HepG2 (cell line): ENCODE measurements at regions not wholly inside any gene's neighbourhood (a gene's known extent, or its start where the extent isn't known, plus 50 kb on each side); places are given as distances from the start of the nearest gene placed in this dataset.

Source experiments
- ATF4 ChIP-seq, 2 experiments: fragments of 450-650 bp in 1 of 2; sonication (generic) in 1 of 2; formaldehyde crosslinking; IDR thresholded peaks; 2 replicates each; pipeline versions ENCODE4 v1.5.0 to v1.8.0; 2020 to 2022; ENCODE audit warnings: mild to moderate bottlenecking in 1 of 2, missing genetic modification reagents in 1 of 2
- CEBPB ChIP-seq: IDR thresholded peaks from 2 replicates; pipeline ENCODE4 v1.6.1; 2011; ENCODE audit warnings: low read depth, low read length, improper control_type of control experiment, borderline replicate concordance
- EED ChIP-seq: sonication (generic); formaldehyde crosslinking; IDR thresholded peaks from 2 replicates; pipeline ENCODE4 v1.5.0; 2020; ENCODE audit warnings: mild to moderate bottlenecking, missing genetic modification reagents
- ELF1 ChIP-seq: sonication (generic); formaldehyde crosslinking; IDR thresholded peaks from 2 replicates; pipeline ENCODE4 v1.4.0; 2020; ENCODE audit warnings: missing genetic modification reagents
- ELF4 ChIP-seq: sonication (generic); formaldehyde crosslinking; IDR thresholded peaks from 2 replicates; pipeline ENCODE4 v1.5.0; 2020; ENCODE audit warnings: missing genetic modification reagents, mild to moderate bottlenecking, moderate library complexity, borderline replicate concordance
- GATA4 ChIP-seq: sonication (generic); IDR thresholded peaks from 2 replicates; pipeline ENCODE4 v1.6.1; 2016; ENCODE audit warnings: antibody characterized with exemption, low read depth, borderline replicate concordance
- KDM5B ChIP-seq: sonication (generic); formaldehyde crosslinking; IDR thresholded peaks from 2 replicates; pipeline ENCODE4 v1.4.0; 2020; ENCODE audit warnings: missing genetic modification reagents, mild to moderate bottlenecking, borderline replicate concordance
- MLLT10 ChIP-seq: sonication (generic); formaldehyde crosslinking; IDR thresholded peaks from 2 replicates; pipeline ENCODE4 v1.4.0; 2020; ENCODE audit warnings: missing genetic modification reagents
- NKX3-1 ChIP-seq: sonication (generic); formaldehyde crosslinking; IDR thresholded peaks from 2 replicates; pipeline ENCODE4 v1.5.0; 2020; ENCODE audit warnings: missing genetic modification reagents
- RCOR2 ChIP-seq: IDR thresholded peaks from 2 replicates; pipeline ENCODE4 v1.6.1; 2016; ENCODE audit warnings: missing biosample characterization, missing genetic modification reagents
- TBX3 ChIP-seq: fragments of 450-650 bp; IDR thresholded peaks from 2 replicates; pipeline ENCODE4 v1.6.1; 2017; ENCODE audit warnings: antibody characterized with exemption, mild to moderate bottlenecking, inconsistent platforms, borderline replicate concordance
- ZBTB44 ChIP-seq: sonication (generic); formaldehyde crosslinking; IDR thresholded peaks from 2 replicates; pipeline ENCODE4 v1.4.0; 2020; ENCODE audit warnings: missing genetic modification reagents
- ZNF124 ChIP-seq: sonication (generic); formaldehyde crosslinking; IDR thresholded peaks from 2 replicates; pipeline ENCODE4 v1.4.0; 2020; ENCODE audit warnings: missing genetic modification reagents
- ZNF292 ChIP-seq: sonication (generic); formaldehyde crosslinking; IDR thresholded peaks from 2 replicates; pipeline ENCODE4 v1.8.1; 2022; ENCODE audit warnings: mild to moderate bottlenecking, low read depth, missing genetic modification reagents, borderline replicate concordance
- ZNF431 ChIP-seq: sonication (generic); formaldehyde crosslinking; IDR thresholded peaks from 2 replicates; pipeline ENCODE4 v1.9.0; 2022; ENCODE audit warnings: missing genetic modification reagents, low read depth, mild to moderate bottlenecking, borderline replicate concordance
- ZNF629 ChIP-seq: sonication (generic); formaldehyde crosslinking; conservative IDR thresholded peaks from 2 replicates; pipeline ENCODE4 v1.5.0; 2020; ENCODE audit warnings: missing genetic modification reagents
- TF ChIP-seq, protein P1 (sequence below): sonication (generic); formaldehyde crosslinking; IDR thresholded peaks from 2 replicates; pipeline ENCODE4 v1.4.0; 2020; ENCODE audit warnings: missing genetic modification reagents
- TF ChIP-seq, protein P2 (sequence below), 2 experiments: sonication (generic) in 1 of 2; formaldehyde crosslinking in 1 of 2; IDR thresholded peaks; 2 replicates each; pipeline versions ENCODE4 v1.4.0 to v1.6.1; 2018 to 2020; ENCODE audit warnings: missing genetic modification reagents in 2 of 2, borderline replicate concordance in 1 of 2, low read depth in 1 of 2, mild to moderate bottlenecking in 1 of 2, missing biosample characterization in 1 of 2

GRCh38 chr16:48447940-48448536 is 62.8 kb upstream of the SIAH1 start (continued):
- TF ChIP-seq ZBTB44 (no peak), ZNF124 (CRISPR knock-in tag) (no peak), CEBPB (no peak), ZNF431 (CRISPR knock-in tag) (no peak), ZNF292 (CRISPR knock-in tag) (peak; percentile 69; the same call in 1 of the 2 replicates), GATA4 (no peak), ZNF629 (CRISPR knock-in tag) (peak; percentile 38; the same call in 1 of the 2 replicates), NKX3-1 (CRISPR knock-in tag) (no peak), ATF4 (CRISPR knock-in tag; IDR thresholded peaks at IDR 0.05) (no peak), TBX3 (no peak), RCOR2 (CRISPR knock-in tag) (peak; percentile 47; the same call in 1 of the 2 replicates), ELF4 (CRISPR knock-in tag) (no peak), ELF1 (no peak), MLLT10 (CRISPR knock-in tag) (no peak), EED (CRISPR knock-in tag) (no peak), KDM5B (CRISPR knock-in tag) (peak; percentile 38; the same call in 1 of the 2 replicates)
- TF ChIP-seq, protein P1, sequence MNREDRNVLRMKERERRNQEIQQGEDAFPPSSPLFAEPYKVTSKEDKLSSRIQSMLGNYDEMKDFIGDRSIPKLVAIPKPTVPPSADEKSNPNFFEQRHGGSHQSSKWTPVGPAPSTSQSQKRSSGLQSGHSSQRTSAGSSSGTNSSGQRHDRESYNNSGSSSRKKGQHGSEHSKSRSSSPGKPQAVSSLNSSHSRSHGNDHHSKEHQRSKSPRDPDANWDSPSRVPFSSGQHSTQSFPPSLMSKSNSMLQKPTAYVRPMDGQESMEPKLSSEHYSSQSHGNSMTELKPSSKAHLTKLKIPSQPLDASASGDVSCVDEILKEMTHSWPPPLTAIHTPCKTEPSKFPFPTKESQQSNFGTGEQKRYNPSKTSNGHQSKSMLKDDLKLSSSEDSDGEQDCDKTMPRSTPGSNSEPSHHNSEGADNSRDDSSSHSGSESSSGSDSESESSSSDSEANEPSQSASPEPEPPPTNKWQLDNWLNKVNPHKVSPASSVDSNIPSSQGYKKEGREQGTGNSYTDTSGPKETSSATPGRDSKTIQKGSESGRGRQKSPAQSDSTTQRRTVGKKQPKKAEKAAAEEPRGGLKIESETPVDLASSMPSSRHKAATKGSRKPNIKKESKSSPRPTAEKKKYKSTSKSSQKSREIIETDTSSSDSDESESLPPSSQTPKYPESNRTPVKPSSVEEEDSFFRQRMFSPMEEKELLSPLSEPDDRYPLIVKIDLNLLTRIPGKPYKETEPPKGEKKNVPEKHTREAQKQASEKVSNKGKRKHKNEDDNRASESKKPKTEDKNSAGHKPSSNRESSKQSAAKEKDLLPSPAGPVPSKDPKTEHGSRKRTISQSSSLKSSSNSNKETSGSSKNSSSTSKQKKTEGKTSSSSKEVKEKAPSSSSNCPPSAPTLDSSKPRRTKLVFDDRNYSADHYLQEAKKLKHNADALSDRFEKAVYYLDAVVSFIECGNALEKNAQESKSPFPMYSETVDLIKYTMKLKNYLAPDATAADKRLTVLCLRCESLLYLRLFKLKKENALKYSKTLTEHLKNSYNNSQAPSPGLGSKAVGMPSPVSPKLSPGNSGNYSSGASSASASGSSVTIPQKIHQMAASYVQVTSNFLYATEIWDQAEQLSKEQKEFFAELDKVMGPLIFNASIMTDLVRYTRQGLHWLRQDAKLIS = no peak
- TF ChIP-seq, protein P2, sequence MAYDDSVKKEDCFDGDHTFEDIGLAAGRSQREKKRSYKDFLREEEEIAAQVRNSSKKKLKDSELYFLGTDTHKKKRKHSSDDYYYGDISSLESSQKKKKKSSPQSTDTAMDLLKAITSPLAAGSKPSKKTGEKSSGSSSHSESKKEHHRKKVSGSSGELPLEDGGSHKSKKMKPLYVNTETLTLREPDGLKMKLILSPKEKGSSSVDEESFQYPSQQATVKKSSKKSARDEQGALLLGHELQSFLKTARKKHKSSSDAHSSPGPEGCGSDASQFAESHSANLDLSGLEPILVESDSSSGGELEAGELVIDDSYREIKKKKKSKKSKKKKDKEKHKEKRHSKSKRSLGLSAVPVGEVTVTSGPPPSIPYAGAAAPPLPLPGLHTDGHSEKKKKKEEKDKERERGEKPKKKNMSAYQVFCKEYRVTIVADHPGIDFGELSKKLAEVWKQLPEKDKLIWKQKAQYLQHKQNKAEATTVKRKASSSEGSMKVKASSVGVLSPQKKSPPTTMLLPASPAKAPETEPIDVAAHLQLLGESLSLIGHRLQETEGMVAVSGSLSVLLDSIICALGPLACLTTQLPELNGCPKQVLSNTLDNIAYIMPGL (CRISPR knock-in tag; IDR thresholded peaks at IDR 0.05; ENCODE audit: borderline replicate concordance in 1 of 2, low read depth in 1 of 2) = no peak; a peak in 1 of 4 replicates
